Osteocyte (in vitro differentiated cells): ENCODE measurements at regions not wholly inside any gene's neighbourhood (a gene's known extent, or its start where the extent isn't known, plus 50 kb on each side); places are given as distances from the start of the nearest gene placed in this dataset.

ENCODE experiments used
- DNase-seq: peaks from one replicate; pipeline ENCODE4 v3.0.0; 2021; ENCODE audit warnings: mixed read lengths; ENCODE audit not compliant: unreplicated experiment; ENCODE audit errors: extremely low spot score
- H3K27ac Mint-ChIP-seq: one replicate; pipeline ENCODE4 v1.8.0; 2021; ENCODE audit warnings: mild to moderate bottlenecking, mixed read lengths; ENCODE audit not compliant: unreplicated experiment
- H3K27me3 Mint-ChIP-seq: one replicate; pipeline ENCODE4 v1.8.0; 2021; ENCODE audit warnings: mixed read lengths; ENCODE audit not compliant: unreplicated experiment
- H3K36me3 Mint-ChIP-seq: one replicate; pipeline ENCODE4 v1.8.0; 2021; ENCODE audit warnings: mixed read lengths; ENCODE audit not compliant: unreplicated experiment
- H3K4me1 Mint-ChIP-seq: one replicate; pipeline ENCODE4 v1.8.0; 2021; ENCODE audit warnings: mixed read lengths; ENCODE audit not compliant: unreplicated experiment
- H3K4me3 Mint-ChIP-seq: one replicate; pipeline ENCODE4 v1.8.0; 2021; ENCODE audit warnings: mild to moderate bottlenecking, moderate library complexity, mixed read lengths; ENCODE audit not compliant: unreplicated experiment
- H3K9me3 Mint-ChIP-seq: one replicate; pipeline ENCODE4 v1.8.0; 2021; ENCODE audit warnings: mixed read lengths; ENCODE audit not compliant: unreplicated experiment
- TF ChIP-seq, protein P1 (sequence below): fragments of 200-600 bp; sonication (generic); IDR thresholded peaks from 2 replicates; pipeline ENCODE4 v1.5.0; 2021; ENCODE audit warnings: antibody characterized with exemption, mild to moderate bottlenecking, moderate library complexity

DNA sequence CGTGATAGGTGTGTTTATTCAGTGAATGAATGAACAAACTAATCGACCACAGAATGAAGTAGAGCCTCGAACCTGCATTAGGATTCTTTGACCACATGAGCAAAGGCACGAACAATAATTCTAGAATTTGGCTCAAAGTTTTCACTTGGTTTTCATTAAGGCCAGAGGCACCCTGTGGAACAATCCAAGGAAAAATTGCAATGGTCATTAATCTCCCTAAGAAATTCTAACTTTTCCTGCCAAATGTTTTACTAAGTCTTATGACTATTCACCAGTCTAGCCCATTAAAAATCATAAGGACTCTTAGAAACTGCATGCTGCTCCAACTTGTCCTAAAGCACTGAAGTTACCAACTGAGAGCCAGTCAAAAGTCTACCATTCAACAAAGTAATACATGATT, 271.7 kb downstream of the EFNB2 start:
- H3K4me1 Mint-ChIP-seq, result no peaks in the 10 kb centered on the region
- TF ChIP-seq, protein P1, sequence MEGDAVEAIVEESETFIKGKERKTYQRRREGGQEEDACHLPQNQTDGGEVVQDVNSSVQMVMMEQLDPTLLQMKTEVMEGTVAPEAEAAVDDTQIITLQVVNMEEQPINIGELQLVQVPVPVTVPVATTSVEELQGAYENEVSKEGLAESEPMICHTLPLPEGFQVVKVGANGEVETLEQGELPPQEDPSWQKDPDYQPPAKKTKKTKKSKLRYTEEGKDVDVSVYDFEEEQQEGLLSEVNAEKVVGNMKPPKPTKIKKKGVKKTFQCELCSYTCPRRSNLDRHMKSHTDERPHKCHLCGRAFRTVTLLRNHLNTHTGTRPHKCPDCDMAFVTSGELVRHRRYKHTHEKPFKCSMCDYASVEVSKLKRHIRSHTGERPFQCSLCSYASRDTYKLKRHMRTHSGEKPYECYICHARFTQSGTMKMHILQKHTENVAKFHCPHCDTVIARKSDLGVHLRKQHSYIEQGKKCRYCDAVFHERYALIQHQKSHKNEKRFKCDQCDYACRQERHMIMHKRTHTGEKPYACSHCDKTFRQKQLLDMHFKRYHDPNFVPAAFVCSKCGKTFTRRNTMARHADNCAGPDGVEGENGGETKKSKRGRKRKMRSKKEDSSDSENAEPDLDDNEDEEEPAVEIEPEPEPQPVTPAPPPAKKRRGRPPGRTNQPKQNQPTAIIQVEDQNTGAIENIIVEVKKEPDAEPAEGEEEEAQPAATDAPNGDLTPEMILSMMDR, result no peak
- H3K4me3 Mint-ChIP-seq, result no peak overlapping the region
- H3K27ac Mint-ChIP-seq, result no peak overlapping the region
- H3K27me3 Mint-ChIP-seq, result no peaks in the 10 kb centered on the region
- H3K36me3 Mint-ChIP-seq, result no peaks in the 10 kb centered on the region
- no peak for DNase-seq
- H3K9me3 Mint-ChIP-seq, result peaks cover 8% of the 10 kb centered on the region

DNA sequence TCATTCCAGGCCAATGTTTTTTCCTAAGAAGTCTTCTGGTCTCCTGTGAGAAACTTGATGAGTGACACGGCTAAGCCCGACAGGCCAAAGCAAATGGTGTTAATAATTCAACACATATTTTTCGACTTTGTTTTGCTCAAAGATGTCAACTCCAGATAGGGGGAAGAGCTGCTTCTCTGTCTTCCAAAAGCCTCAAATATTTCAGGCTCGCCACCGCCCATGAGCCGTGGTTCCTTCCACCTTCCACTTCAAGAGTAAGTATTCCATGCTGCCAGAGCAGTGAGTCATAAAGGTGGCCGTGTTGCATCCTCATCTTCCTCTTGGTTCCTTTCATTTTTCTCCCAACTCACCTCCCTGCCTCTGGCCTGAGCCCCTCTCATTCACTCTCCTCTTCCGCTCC, 272.6 kb downstream of the EFNB2 start:
- TF ChIP-seq, protein P1, result no peak
- DNase-seq, result no peak
- Mint-ChIP-seq H3K36me3 (no peaks in the 10 kb centered on the region), H3K4me1 (no peaks in the 10 kb centered on the region), H3K27ac (no peak overlapping the region), H3K4me3 (no peak overlapping the region), H3K27me3 (no peaks in the 10 kb centered on the region), H3K9me3 (peaks cover 13% of the 10 kb centered on the region)

- Mint-ChIP-seq H3K36me3 (no peaks in the 10 kb centered on the region), H3K27me3 (no peaks in the 10 kb centered on the region), H3K9me3 (peaks cover 16% of the 10 kb centered on the region), H3K4me1 (no peaks in the 10 kb centered on the region), H3K27ac (no peak overlapping the region), H3K4me3 (no peak overlapping the region)
- TF ChIP-seq, protein P1, result no peak
- DNase-seq, result no peak
Observed at GRCh38 chr13:106261450-106261849, 274.0 kb downstream of the EFNB2 start.

GRCh38 chr13:106260352-106260751, 275.1 kb downstream of the EFNB2 start:
- no peak overlapping the region for H3K4me3 Mint-ChIP-seq
- H3K27me3 Mint-ChIP-seq, result no peaks in the 10 kb centered on the region
- H3K27ac Mint-ChIP-seq, result no peak overlapping the region
- H3K36me3 Mint-ChIP-seq, result no peaks in the 10 kb centered on the region
- TF ChIP-seq, protein P1, result no peak
- no peak for DNase-seq
- H3K9me3 Mint-ChIP-seq, result peaks cover 16% of the 10 kb centered on the region
- H3K4me1 Mint-ChIP-seq, result no peaks in the 10 kb centered on the region

DNA sequence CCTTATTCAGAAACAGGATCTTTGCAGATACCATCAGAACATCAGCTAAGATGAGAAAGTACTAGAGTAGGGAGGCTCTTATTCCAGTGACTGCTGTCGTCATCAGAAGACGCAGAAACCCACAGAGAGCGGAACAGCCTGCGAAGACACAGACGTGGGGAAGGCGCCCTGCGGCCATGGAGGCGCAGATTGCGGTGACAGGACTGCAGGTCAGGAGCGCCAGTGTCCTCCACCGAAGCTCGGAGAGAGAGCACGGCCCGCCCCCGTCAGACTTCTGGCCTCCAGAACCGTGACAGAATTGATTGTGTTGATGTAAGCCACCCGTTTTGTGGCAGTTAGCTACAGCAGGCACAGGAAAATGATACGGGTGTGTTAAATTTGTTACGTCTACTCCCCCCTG, 275.5 kb downstream of the EFNB2 start:
- Mint-ChIP-seq H3K36me3 (no peaks in the 10 kb centered on the region), H3K4me1 (no peaks in the 10 kb centered on the region), H3K9me3 (peaks cover 16% of the 10 kb centered on the region), H3K27me3 (no peaks in the 10 kb centered on the region), H3K4me3 (no peak overlapping the region), H3K27ac (no peak overlapping the region)
- no peak for DNase-seq
- TF ChIP-seq, protein P1, result no peak
